Neural progenitor cell (in vitro differentiated cells): ENCODE measurements at regions not wholly inside any gene's neighbourhood (a gene's known extent, or its start where the extent isn't known, plus 50 kb on each side); places are given as distances from the start of the nearest gene placed in this dataset.
A peak's percentile ranks its signal among the peaks of the same experiment; 100 is the strongest.

Experiments used
- DNase-seq: peaks from one replicate; pipeline ENCODE4 v3.0.0-alpha.2; 2016; ENCODE audit warnings: low spot score
- H2AFZ ChIP-seq: fragments of 200-600 bp; sonication (generic); replicated peaks from 2 replicates; pipeline ENCODE4 v1.6.1; 2016; ENCODE audit warnings: antibody characterized with exemption
- H3F3A ChIP-seq: fragments of 200-600 bp; sonication (generic); 2 replicates; pipeline ENCODE4 v1.6.1; 2016; ENCODE audit warnings: antibody characterized with exemption, low read depth
- H3K27ac ChIP-seq: fragments of 200-600 bp; sonication (generic); 2 replicates; pipeline ENCODE4 v1.5.1; 2016; ENCODE audit warnings: mild to moderate bottlenecking
- H3K27me3 ChIP-seq: fragments of 200-600 bp; sonication (generic); 2 replicates; pipeline ENCODE4 v1.6.1; 2016; ENCODE audit warnings: mild to moderate bottlenecking, moderate library complexity
- H3K36me3 ChIP-seq: fragments of 200-600 bp; sonication (generic); 2 replicates; pipeline ENCODE4 v1.5.1; 2016
- H3K4me1 ChIP-seq: fragments of 200-600 bp; sonication (generic); 2 replicates; pipeline ENCODE4 v1.6.1; 2016; ENCODE audit warnings: mixed run types
- H3K4me2 ChIP-seq: fragments of 200-600 bp; sonication (generic); 2 replicates; pipeline ENCODE4 v1.6.1; 2016
- H3K4me3 ChIP-seq: fragments of 200-600 bp; sonication (generic); 2 replicates; pipeline ENCODE4 v1.5.1; 2016
- H3K79me2 ChIP-seq: fragments of 200-600 bp; sonication (generic); 2 replicates; pipeline ENCODE4 v1.6.1; 2016; ENCODE audit warnings: low read depth
- H3K9ac ChIP-seq: fragments of 200-600 bp; sonication (generic); 2 replicates; pipeline ENCODE4 v1.6.1; 2016
- H3K9me3 ChIP-seq: fragments of 200-600 bp; sonication (generic); 2 replicates; pipeline ENCODE4 v1.5.1; 2016; ENCODE audit warnings: low read depth
- H4K20me1 ChIP-seq: fragments of 200-600 bp; sonication (generic); 2 replicates; pipeline ENCODE4 v1.6.1; 2016; ENCODE audit warnings: low read depth
- H3K27ac Mint-ChIP-seq: 3 replicates; pipeline ENCODE4 v1.8.0; 2021; ENCODE audit warnings: mixed read lengths
- H3K27me3 Mint-ChIP-seq: 2 replicates; pipeline ENCODE4 v1.8.0; 2022; ENCODE audit warnings: low read depth, mild to moderate bottlenecking, inconsistent platforms, moderate library complexity, mixed read lengths; ENCODE audit not compliant: insufficient read depth
- H3K36me3 Mint-ChIP-seq: 3 replicates; pipeline ENCODE4 v1.8.0; 2021; ENCODE audit warnings: mixed read lengths
- H3K4me1 Mint-ChIP-seq: 3 replicates; pipeline ENCODE4 v1.8.0; 2021; ENCODE audit warnings: mixed read lengths
- H3K4me3 Mint-ChIP-seq: 3 replicates; pipeline ENCODE4 v1.8.0; 2021; ENCODE audit warnings: mild to moderate bottlenecking, moderate library complexity, mixed read lengths
- H3K9me3 Mint-ChIP-seq: 3 replicates; pipeline ENCODE4 v1.8.0; 2020; ENCODE audit warnings: mixed read lengths
- CTCF ChIP-seq: fragments of 200-600 bp; sonication (generic); IDR thresholded peaks from 2 replicates; pipeline ENCODE4 v1.5.1; 2017; ENCODE audit warnings: antibody characterized with exemption, mild to moderate bottlenecking
- EZH2 ChIP-seq: fragments of 200-600 bp; sonication (generic); IDR thresholded peaks from 2 replicates; pipeline ENCODE4 v1.6.1; 2017; ENCODE audit warnings: antibody characterized with exemption, mild to moderate bottlenecking, moderate library complexity
- EZH2phosphoT487 ChIP-seq: fragments of 200-600 bp; sonication (generic); IDR thresholded peaks from 2 replicates; pipeline ENCODE4 v1.6.1; 2017; ENCODE audit warnings: antibody characterized with exemption

GRCh38 chr17:59451706-59452105, 113.7 kb upstream of the DHX40 start:
- TF ChIP-seq EZH2, result no peak
- TF ChIP-seq CTCF, result no peak
- TF ChIP-seq EZH2phosphoT487, result no peak

GRCh38 chr17:59454633-59455105, 110.7 kb upstream of the DHX40 start:
- no peaks in the 10 kb centered on the region for H3K9me3 Mint-ChIP-seq
- no peaks in the 10 kb centered on the region for H4K20me1 ChIP-seq
- H3K79me2 ChIP-seq, result no peaks in the 10 kb centered on the region
- no peak for DNase-seq
- H2AFZ ChIP-seq, result peak overlapping the region; percentile 68
- no peak overlapping the region for H3K4me2 ChIP-seq
- H3F3A ChIP-seq, result no peaks in the 10 kb centered on the region
- H3K27me3 Mint-ChIP-seq, result no peaks in the 10 kb centered on the region
- peaks cover 3% of the 10 kb centered on the region for H3K4me1 ChIP-seq
- H3K27ac ChIP-seq, result no peak overlapping the region
- H3K36me3 ChIP-seq, result no peaks in the 10 kb centered on the region
- no peak overlapping the region for H3K4me3 Mint-ChIP-seq
- no peaks in the 10 kb centered on the region for H3K4me1 Mint-ChIP-seq
- H3K27ac Mint-ChIP-seq, result no peak overlapping the region
- no peak for TF ChIP-seq CTCF
- TF ChIP-seq EZH2, result no peak
- TF ChIP-seq EZH2phosphoT487, result no peak
- no peak overlapping the region for H3K4me3 ChIP-seq
- no peaks in the 10 kb centered on the region for H3K9me3 ChIP-seq
- H3K27me3 ChIP-seq, result no peaks in the 10 kb centered on the region
- H3K9ac ChIP-seq, result no peak overlapping the region
- H3K36me3 Mint-ChIP-seq, result no peaks in the 10 kb centered on the region

More at GRCh38 chr17:59451706-59452105, 113.7 kb upstream of the DHX40 start:
- H3K36me3 ChIP-seq, result no peaks in the 10 kb centered on the region
- no peaks in the 10 kb centered on the region for H3K79me2 ChIP-seq
- no peak overlapping the region for H3K4me3 ChIP-seq
- no peak overlapping the region for H3K27ac ChIP-seq
- no peaks in the 10 kb centered on the region for H3K27me3 ChIP-seq
- no peaks in the 10 kb centered on the region for H3K9me3 ChIP-seq
- H2AFZ ChIP-seq, result peak overlapping the region; percentile 85
- DNase-seq, result no peak
- H3F3A ChIP-seq, result no peaks in the 10 kb centered on the region
- no peak overlapping the region for H3K9ac ChIP-seq
- Mint-ChIP-seq H3K4me1 (no peaks in the 10 kb centered on the region), H3K4me3 (no peak overlapping the region), H3K27me3 (no peaks in the 10 kb centered on the region), H3K36me3 (no peaks in the 10 kb centered on the region), H3K27ac (no peak overlapping the region), H3K9me3 (no peaks in the 10 kb centered on the region)
- H4K20me1 ChIP-seq, result no peaks in the 10 kb centered on the region
- peaks cover 3% of the 10 kb centered on the region for H3K4me1 ChIP-seq
- no peak overlapping the region for H3K4me2 ChIP-seq

GRCh38 chr17:59456428-59456827, 109.0 kb upstream of the DHX40 start:
- no peak overlapping the region for H3K27ac ChIP-seq
- H2AFZ ChIP-seq, result no peak overlapping the region
- no peaks in the 10 kb centered on the region for H3K27me3 ChIP-seq
- Mint-ChIP-seq H3K36me3 (no peaks in the 10 kb centered on the region), H3K27ac (no peak overlapping the region), H3K4me1 (no peaks in the 10 kb centered on the region), H3K4me3 (no peak overlapping the region), H3K9me3 (no peaks in the 10 kb centered on the region), H3K27me3 (no peaks in the 10 kb centered on the region)
- TF ChIP-seq EZH2phosphoT487 (no peak), EZH2 (no peak), CTCF (no peak)
- H3K4me2 ChIP-seq, result no peak overlapping the region
- H3K4me1 ChIP-seq, result peaks cover 3% of the 10 kb centered on the region
- no peaks in the 10 kb centered on the region for H3K9me3 ChIP-seq
- no peak overlapping the region for H3K4me3 ChIP-seq
- H3F3A ChIP-seq, result no peaks in the 10 kb centered on the region
- DNase-seq, result no peak
- no peaks in the 10 kb centered on the region for H3K36me3 ChIP-seq
- no peaks in the 10 kb centered on the region for H3K79me2 ChIP-seq
- H3K9ac ChIP-seq, result no peak overlapping the region
- no peaks in the 10 kb centered on the region for H4K20me1 ChIP-seq
